ENCODE measurements at regions not wholly inside any gene's neighbourhood (a gene's known extent, or its start where the extent isn't known, plus 50 kb on each side); places are given as distances from the start of the nearest gene placed in this dataset.

GRCh38 chr6:95805699-95806098 lies 210.1 kb upstream of the FUT9 start:
- no peak overlapping the region for H3K4me3 Mint-ChIP-seq (ENCODE audit: unreplicated experiment)

DNA sequence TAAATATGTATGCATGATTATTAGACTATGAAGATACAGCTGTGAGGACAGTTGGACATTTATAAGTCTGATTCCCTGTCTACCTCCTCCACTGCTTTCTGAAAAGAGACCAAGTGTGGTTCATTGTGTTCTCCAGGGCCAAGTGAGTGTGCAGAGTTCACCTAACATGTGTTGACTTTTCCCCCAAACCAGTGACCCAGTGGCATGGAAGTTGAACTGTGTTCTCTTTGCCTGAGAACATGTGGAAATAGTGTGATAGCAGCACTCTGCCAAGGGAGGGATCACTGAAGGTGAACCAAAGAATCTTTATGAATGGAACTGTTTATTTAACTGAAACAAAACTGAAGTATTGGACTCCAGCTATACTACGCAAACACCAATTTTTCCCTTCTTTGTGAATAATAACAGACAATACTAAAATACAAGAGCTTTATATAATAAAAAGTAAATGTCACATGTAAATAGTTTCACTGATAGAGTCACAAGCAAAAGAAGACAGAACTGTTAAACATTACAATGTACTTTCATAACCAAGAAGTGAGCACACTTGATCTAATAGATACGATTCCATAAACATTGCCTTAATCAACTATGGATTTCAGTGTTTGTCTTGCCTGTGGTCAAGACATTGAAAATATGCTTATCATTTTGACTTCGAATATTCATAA lies 200.3 kb upstream of the FUT9 start:
- Mint-ChIP-seq H3K27ac (ENCODE audit: unreplicated experiment) (no peak overlapping the region), H3K27me3 (ENCODE audit: unreplicated experiment) (no peaks in the 10 kb centered on the region), H3K4me3 (ENCODE audit: unreplicated experiment) (no peak overlapping the region), H3K9me3 (ENCODE audit: unreplicated experiment) (no peaks in the 10 kb centered on the region), H3K36me3 (ENCODE audit: low read depth, unreplicated experiment) (no peaks in the 10 kb centered on the region), H3K4me1 (ENCODE audit: unreplicated experiment) (no peaks in the 10 kb centered on the region)
- DNase-seq (ENCODE audit: low spot score) = no peak
- TF ChIP-seq, protein P1, sequence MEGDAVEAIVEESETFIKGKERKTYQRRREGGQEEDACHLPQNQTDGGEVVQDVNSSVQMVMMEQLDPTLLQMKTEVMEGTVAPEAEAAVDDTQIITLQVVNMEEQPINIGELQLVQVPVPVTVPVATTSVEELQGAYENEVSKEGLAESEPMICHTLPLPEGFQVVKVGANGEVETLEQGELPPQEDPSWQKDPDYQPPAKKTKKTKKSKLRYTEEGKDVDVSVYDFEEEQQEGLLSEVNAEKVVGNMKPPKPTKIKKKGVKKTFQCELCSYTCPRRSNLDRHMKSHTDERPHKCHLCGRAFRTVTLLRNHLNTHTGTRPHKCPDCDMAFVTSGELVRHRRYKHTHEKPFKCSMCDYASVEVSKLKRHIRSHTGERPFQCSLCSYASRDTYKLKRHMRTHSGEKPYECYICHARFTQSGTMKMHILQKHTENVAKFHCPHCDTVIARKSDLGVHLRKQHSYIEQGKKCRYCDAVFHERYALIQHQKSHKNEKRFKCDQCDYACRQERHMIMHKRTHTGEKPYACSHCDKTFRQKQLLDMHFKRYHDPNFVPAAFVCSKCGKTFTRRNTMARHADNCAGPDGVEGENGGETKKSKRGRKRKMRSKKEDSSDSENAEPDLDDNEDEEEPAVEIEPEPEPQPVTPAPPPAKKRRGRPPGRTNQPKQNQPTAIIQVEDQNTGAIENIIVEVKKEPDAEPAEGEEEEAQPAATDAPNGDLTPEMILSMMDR (IDR thresholded peaks at IDR 0.05; ENCODE audit: unreplicated experiment) = no peak

More at GRCh38 chr6:95805699-95806098, 210.1 kb upstream of the FUT9 start:
- no peaks in the 10 kb centered on the region for H3K4me1 Mint-ChIP-seq (ENCODE audit: unreplicated experiment)
- no peak overlapping the region for H3K27ac Mint-ChIP-seq (ENCODE audit: unreplicated experiment)
- no peaks in the 10 kb centered on the region for H3K9me3 Mint-ChIP-seq (ENCODE audit: unreplicated experiment)
- no peaks in the 10 kb centered on the region for H3K27me3 Mint-ChIP-seq (ENCODE audit: unreplicated experiment)
- TF ChIP-seq, protein P1 (IDR thresholded peaks at IDR 0.05; ENCODE audit: unreplicated experiment) = no peak
- no peak for DNase-seq (ENCODE audit: low spot score)
- no peaks in the 10 kb centered on the region for H3K36me3 Mint-ChIP-seq (ENCODE audit: low read depth, unreplicated experiment)

DNA sequence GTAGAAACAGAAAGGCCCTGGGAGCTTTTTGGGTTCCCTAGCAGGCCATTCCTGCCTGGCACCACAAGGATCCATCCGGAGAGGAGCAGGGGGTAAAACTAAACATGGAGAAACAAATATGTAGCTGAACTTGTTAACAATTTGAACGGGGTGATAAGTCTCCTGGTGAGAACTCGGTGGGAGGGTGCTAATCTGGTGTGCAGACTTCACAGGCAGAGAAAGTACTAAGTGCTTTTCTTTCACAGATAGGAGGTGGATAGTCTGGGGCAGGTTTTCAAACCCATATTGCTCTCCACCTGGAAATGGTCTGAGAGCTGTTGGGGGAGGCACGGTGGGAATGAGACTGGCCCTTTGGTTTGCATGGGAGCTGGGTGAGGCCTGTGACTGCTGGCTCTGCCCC lies 196.3 kb upstream of the FUT9 start:
- H3K36me3 Mint-ChIP-seq (ENCODE audit: low read depth, unreplicated experiment) = no peaks in the 10 kb centered on the region
- no peak overlapping the region for H3K27ac Mint-ChIP-seq (ENCODE audit: unreplicated experiment)
- H3K4me1 Mint-ChIP-seq (ENCODE audit: unreplicated experiment) = no peaks in the 10 kb centered on the region
- TF ChIP-seq, protein P1 (IDR thresholded peaks at IDR 0.05; ENCODE audit: unreplicated experiment) = no peak
- no peak for DNase-seq (ENCODE audit: low spot score)
- H3K27me3 Mint-ChIP-seq (ENCODE audit: unreplicated experiment) = no peaks in the 10 kb centered on the region
- H3K9me3 Mint-ChIP-seq (ENCODE audit: unreplicated experiment) = no peaks in the 10 kb centered on the region
- H3K4me3 Mint-ChIP-seq (ENCODE audit: unreplicated experiment) = no peak overlapping the region

- TF ChIP-seq, protein P1 (IDR thresholded peaks at IDR 0.05; ENCODE audit: unreplicated experiment) = peak; percentile 19
- no peak for DNase-seq (ENCODE audit: low spot score)
- Mint-ChIP-seq H3K4me3 (ENCODE audit: unreplicated experiment) (no peak overlapping the region), H3K27ac (ENCODE audit: unreplicated experiment) (no peak overlapping the region), H3K4me1 (ENCODE audit: unreplicated experiment) (no peaks in the 10 kb centered on the region), H3K27me3 (ENCODE audit: unreplicated experiment) (no peaks in the 10 kb centered on the region), H3K36me3 (ENCODE audit: low read depth, unreplicated experiment) (no peaks in the 10 kb centered on the region), H3K9me3 (ENCODE audit: unreplicated experiment) (no peaks in the 10 kb centered on the region)
Observed at GRCh38 chr6:95819939-95820338, 195.8 kb upstream of the FUT9 start.

DNA sequence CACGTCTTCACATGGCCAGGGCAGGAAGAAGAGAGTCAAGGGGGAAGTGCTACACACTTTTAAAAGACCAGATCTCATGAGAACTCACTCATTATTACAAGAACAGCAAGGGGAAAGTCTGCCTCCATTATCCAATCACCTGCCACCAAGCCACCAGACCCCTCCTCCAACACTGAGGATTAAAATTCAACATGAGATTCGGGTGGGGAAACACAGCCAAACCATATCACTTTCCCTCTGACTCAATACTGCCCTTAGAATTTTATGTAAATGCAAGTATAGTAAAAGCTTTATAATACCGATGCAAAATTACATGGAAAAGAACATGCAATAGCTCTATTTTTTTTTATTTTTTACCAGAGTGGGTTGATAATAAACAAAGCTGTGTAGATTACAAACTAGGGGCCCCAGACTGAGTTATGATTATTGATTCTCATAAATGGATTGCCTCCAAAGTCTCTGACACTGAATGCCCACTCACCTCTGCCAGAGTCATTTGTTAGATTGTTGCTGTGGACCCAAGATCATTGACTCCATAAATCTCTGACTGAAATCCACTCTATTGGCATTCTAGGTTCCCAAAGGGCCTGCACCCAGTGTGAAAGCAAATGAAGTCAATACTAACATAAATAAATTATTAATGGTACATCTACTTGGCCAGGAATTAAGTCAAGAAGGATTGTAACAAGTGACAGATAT lies 184.8 kb upstream of the FUT9 start:
- Mint-ChIP-seq H3K4me1 (ENCODE audit: unreplicated experiment) (no peaks in the 10 kb centered on the region), H3K27me3 (ENCODE audit: unreplicated experiment) (peaks cover 1% of the 10 kb centered on the region), H3K4me3 (ENCODE audit: unreplicated experiment) (no peak overlapping the region), H3K27ac (ENCODE audit: unreplicated experiment) (no peak overlapping the region), H3K9me3 (ENCODE audit: unreplicated experiment) (no peaks in the 10 kb centered on the region), H3K36me3 (ENCODE audit: low read depth, unreplicated experiment) (no peaks in the 10 kb centered on the region)
- TF ChIP-seq, protein P1 (IDR thresholded peaks at IDR 0.05; ENCODE audit: unreplicated experiment) = no peak
- DNase-seq (ENCODE audit: low spot score) = no peak

All from endothelial cell (in vitro differentiated cells).